HCT116 (cell line): ENCODE measurements at regions not wholly inside any gene's neighbourhood (a gene's known extent, or its start where the extent isn't known, plus 50 kb on each side); places are given as distances from the start of the nearest gene placed in this dataset.

Source experiments
- ATAC-seq: fragments of 200-7000 bp; cut with Tn5 transposase; 2 replicates; pipeline ENCODE4 v1.9.1; 2020; ENCODE audit warnings: mild to moderate bottlenecking, moderate library complexity
- BruUV-seq: library from RNA; stranded (reverse); fragments of 400-500 nt; replicated peaks from 2 replicates; lab custom pipeline; 2021; lab: Mats Ljungman, UMichigan
- CTCF ChIA-PET: fragments of 300-600 bp; sonication (Branson Sonifier 250); formaldehyde crosslinking; loops from one replicate; lab custom pipeline; 2021; ENCODE audit warnings: antibody characterized with exemption; lab: Charles Lee
- POLR2A ChIA-PET: fragments of 300-600, 350-600 bp; sonication (Branson Sonifier 250); formaldehyde crosslinking; loops from one replicate; lab custom pipeline; 2021; ENCODE audit warnings: antibody characterized with exemption; lab: Charles Lee
- RAD21 ChIA-PET, 2 experiments: fragments of 300-600 bp; sonication (Branson Sonifier 250); formaldehyde crosslinking; loops; one replicate each; lab custom pipeline; 2023; ENCODE audit warnings: low total read pairs in 2 of 2; ENCODE audit not compliant: uncharacterized antibody in 2 of 2, unreplicated experiment in 2 of 2, low non-redundant PET in 1 of 2; lab: Charles Lee
- DNase-seq: peaks from one replicate; pipeline ENCODE4 v3.0.0-alpha.2; 2010; ENCODE audit warnings: low read depth, low spot score
- H2AFZ ChIP-seq: fragments of 200-600 bp; shearing (Covaris generic), sonication (generic); 2 replicates; pipeline ENCODE4 v1.6.1; 2017; ENCODE audit warnings: low read depth, mixed run types, mixed read lengths, antibody characterized with exemption, low read length; ENCODE audit not compliant: poor library complexity, severe bottlenecking
- H3K27ac ChIP-seq: 2 replicates; pipeline ENCODE4 v1.5.1; 2012; ENCODE audit warnings: low read depth, low read length
- H3K27me3 ChIP-seq: fragments of 200-600 bp; sonication (generic); 2 replicates; pipeline ENCODE4 v1.6.1; 2016; ENCODE audit warnings: mixed run types, low read length, mixed read lengths; ENCODE audit not compliant: insufficient read depth
- H3K36me3 ChIP-seq, 2 experiments: fragments of 200-500 bp in 1 of 2; fragments of 200-600 bp in 1 of 2; sonication (Bioruptor generic) in 1 of 2; sonication (generic) in 1 of 2; 2 replicates each; pipeline versions ENCODE4 v1.5.1 to v1.6.1; 2014 to 2016; ENCODE audit warnings: low read length in 2 of 2, inconsistent platforms in 1 of 2, mixed read lengths in 1 of 2, mixed run types in 1 of 2; ENCODE audit not compliant: insufficient read depth in 2 of 2, control insufficient read depth in 1 of 2
- H3K4me1 ChIP-seq, 2 experiments: fragments of 200-600 bp in 1 of 2; sonication (generic) in 1 of 2; 2 replicates each; pipeline versions ENCODE4 v1.5.1 to v1.6.1; 2012 to 2017; ENCODE audit warnings: low read length in 2 of 2, inconsistent platforms in 1 of 2, mild to moderate bottlenecking in 1 of 2, mixed read lengths in 1 of 2, mixed run types in 1 of 2, moderate library complexity in 1 of 2; ENCODE audit not compliant: insufficient read depth in 2 of 2, control insufficient read depth in 1 of 2
- H3K4me2 ChIP-seq: fragments of 200-600 bp; sonication (generic); 2 replicates; pipeline ENCODE4 v1.6.1; 2017; ENCODE audit warnings: mixed run types, low read length, mixed read lengths
- H3K4me3 ChIP-seq, 2 experiments: fragments of 200-600 bp in 1 of 2; sonication (generic) in 1 of 2; replicated peaks in 1 of 2; 2 replicates each; pipeline ENCODE4 v1.5.1; 2011 to 2016; ENCODE audit warnings: low read length in 2 of 2, control low read depth in 1 of 2, low read depth in 1 of 2, mild to moderate bottlenecking in 1 of 2, mixed read lengths in 1 of 2, mixed run types in 1 of 2
- H3K79me2 ChIP-seq: fragments of 200-600 bp; sonication (generic); 2 replicates; pipeline ENCODE4 v1.6.1; 2017; ENCODE audit warnings: mild to moderate bottlenecking, mixed run types, low read length, moderate library complexity, mixed read lengths; ENCODE audit not compliant: insufficient read depth
- H3K9ac ChIP-seq: fragments of 200-600 bp; sonication (generic); 2 replicates; pipeline ENCODE4 v1.6.1; 2016; ENCODE audit warnings: low read length, mixed read lengths
- H3K9me2 ChIP-seq: fragments of 200-600 bp; sonication (generic), shearing (Covaris generic); 2 replicates; pipeline ENCODE4 v1.6.1; 2017; ENCODE audit warnings: mixed run types, mild to moderate bottlenecking, moderate library complexity; ENCODE audit not compliant: insufficient read depth
- H3K9me3 ChIP-seq, 2 experiments: fragments of 200-500 bp in 1 of 2; fragments of 200-600 bp in 1 of 2; sonication (Bioruptor generic) in 1 of 2; sonication (generic) in 1 of 2; 2 replicates each; pipeline ENCODE4 v1.6.1; 2014 to 2017; ENCODE audit warnings: low read length in 2 of 2, mixed read lengths in 2 of 2, inconsistent platforms in 1 of 2, low read depth in 1 of 2, mild to moderate bottlenecking in 1 of 2, mixed run types in 1 of 2, moderate library complexity in 1 of 2; ENCODE audit not compliant: control insufficient read depth in 1 of 2, insufficient read depth in 1 of 2
- H4K20me1 ChIP-seq: fragments of 200-600 bp; sonication (generic), shearing (Covaris generic); 2 replicates; pipeline ENCODE4 v1.6.1; 2017; ENCODE audit warnings: mixed run types, mild to moderate bottlenecking, moderate library complexity; ENCODE audit not compliant: insufficient read depth
- CTCF ChIP-seq, 3 experiments: fragments of 200-600 bp in 1 of 3; sonication (generic) in 1 of 3; IDR thresholded peaks in 2 of 3; conservative IDR thresholded peaks in 1 of 3; 2 replicates each; pipeline ENCODE4 v1.5.1; 2012 to 2017; ENCODE audit warnings: low read depth in 2 of 3, low read length in 2 of 3, antibody characterized with exemption in 1 of 3, borderline replicate concordance in 1 of 3, control low read depth in 1 of 3, mild to moderate bottlenecking in 1 of 3, mixed read lengths in 1 of 3, mixed run types in 1 of 3, moderate library complexity in 1 of 3; ENCODE audit not compliant: insufficient read depth in 1 of 3
- EGR1 ChIP-seq: IDR thresholded peaks from 2 replicates; pipeline ENCODE4 v1.6.1; 2012; ENCODE audit warnings: low read depth
- JUND ChIP-seq: IDR thresholded peaks from 2 replicates; pipeline ENCODE4 v1.6.1; 2012
- MAX ChIP-seq: IDR thresholded peaks from 2 replicates; pipeline ENCODE4 v1.6.1; 2012
- POLR2A ChIP-seq: IDR thresholded peaks from 2 replicates; pipeline ENCODE4 v1.7.0; 2011; ENCODE audit warnings: borderline replicate concordance; ENCODE audit not compliant: insufficient read depth, insufficient read length; ENCODE audit errors: extremely low read depth
- RAD21 ChIP-seq: IDR thresholded peaks from 2 replicates; pipeline ENCODE4 v1.6.1; 2012; ENCODE audit warnings: low read depth, mild to moderate bottlenecking
- REST ChIP-seq: IDR thresholded peaks from 2 replicates; pipeline ENCODE4 v1.6.1; 2012; ENCODE audit warnings: low read depth
- SRF ChIP-seq: IDR thresholded peaks from 2 replicates; pipeline ENCODE4 v1.6.1; 2012; ENCODE audit warnings: low read depth
- intact Hi-C: fragments of 100-400 bp; cut with micrococcal nuclease; formaldehyde crosslinking; loops from 2 replicates; pipeline ENCODE4 v1.10.0; 2022

GRCh38 chr2:771538-771937, 94.3 kb upstream of the TMEM18 start:
- Histone ChIP-seq H3K36me3 (no peaks in the 10 kb centered on the region), H3K27me3 (no peaks in the 10 kb centered on the region), H3K9ac (no peak overlapping the region), H3K4me1 (peaks cover 4 to 9% of the 10 kb centered on the region in 2 experiments; a peak in 3 of 4 replicates), H3K9me2 (no peaks in the 10 kb centered on the region), H3K4me3 (no peak overlapping the region), H3K9me3 (no peaks in the 10 kb centered on the region), H2AFZ (no peak overlapping the region), H3K4me2 (no peak overlapping the region), H3K79me2 (no peaks in the 10 kb centered on the region), H3K27ac (no peak overlapping the region), H4K20me1 (no peaks in the 10 kb centered on the region)
- intact Hi-C loops, result no loop called here
- DNase-seq (no peak), ATAC-seq (no peak)
- no peak for TF ChIP-seq JUND
- no peak for TF ChIP-seq RAD21
- TF ChIP-seq MAX, result no peak
- TF ChIP-seq CTCF (IDR thresholded peaks at IDR 0.05 in 2 of 3, conservative IDR thresholded peaks at IDR 0.05 in 1 of 3; ENCODE audit: borderline replicate concordance in 1 of 3, insufficient read depth in 1 of 3, low read depth in 2 of 3, low read length in 2 of 3), result no peak
- TF ChIP-seq REST, result no peak
- TF ChIP-seq POLR2A, result no peak
- no peak for TF ChIP-seq EGR1
- TF ChIP-seq SRF, result no peak
- POLR2A ChIA-PET, result no interaction called here
- BruUV-seq, result no TSS peak
- RAD21 ChIA-PET, result no interaction called here
- CTCF ChIA-PET, result no interaction called here
